ENCODE measurements at regions not wholly inside any gene's neighbourhood (a gene's known extent, or its start where the extent isn't known, plus 50 kb on each side); places are given as distances from the start of the nearest gene placed in this dataset.

- Histone ChIP-seq H3K4me3 (ENCODE audit: low read length) (no peak overlapping the region), H3K4me1 (ENCODE audit: control insufficient read depth, insufficient read depth, low read length) (peaks cover 4% of the 10 kb centered on the region), H3K9me3 (replicated peaks; ENCODE audit: control insufficient read depth, low read depth, low read length) (no peaks in the 10 kb centered on the region), H3K27me3 (ENCODE audit: control insufficient read depth, insufficient read depth, low read length) (no peaks in the 10 kb centered on the region), H3K36me3 (ENCODE audit: control insufficient read depth, insufficient read depth, low read length) (no peaks in the 10 kb centered on the region), H3K27ac (ENCODE audit: low read length) (no peak overlapping the region)
- DNase-seq: peak; percentile 19
- WGBS (ENCODE audit: insufficient coverage): 30% methylated on average over 4 of the region's 10 CpGs
These were observed 212.1 kb upstream of the FMN2 start for GRCh38 chr1:239879321-239880170.

- no peak overlapping the region for H3K27ac ChIP-seq (ENCODE audit: low read length)
- no peaks in the 10 kb centered on the region for H3K27me3 ChIP-seq (ENCODE audit: control insufficient read depth, insufficient read depth, low read length)
- no peak overlapping the region for H3K4me3 ChIP-seq (ENCODE audit: low read length)
- 82% methylated on average over 4 of the region's 4 CpGs for WGBS (ENCODE audit: insufficient coverage)
- no peaks in the 10 kb centered on the region for H3K9me3 ChIP-seq (replicated peaks; ENCODE audit: control insufficient read depth, low read depth, low read length)
- H3K4me1 ChIP-seq (ENCODE audit: control insufficient read depth, insufficient read depth, low read length): peaks cover 4% of the 10 kb centered on the region
- no peaks in the 10 kb centered on the region for H3K36me3 ChIP-seq (ENCODE audit: control insufficient read depth, insufficient read depth, low read length)
- no peak for DNase-seq
These were observed 208.7 kb upstream of the FMN2 start for GRCh38 chr1:239882967-239883366.

- DNase-seq: peak; percentile 84
- Histone ChIP-seq H3K4me3 (ENCODE audit: low read length) (no peak overlapping the region), H3K36me3 (ENCODE audit: control insufficient read depth, insufficient read depth, low read length) (no peaks in the 10 kb centered on the region), H3K9me3 (replicated peaks; ENCODE audit: control insufficient read depth, low read depth, low read length) (no peaks in the 10 kb centered on the region), H3K27ac (ENCODE audit: low read length) (no peak overlapping the region), H3K4me1 (ENCODE audit: control insufficient read depth, insufficient read depth, low read length) (no peaks in the 10 kb centered on the region), H3K27me3 (ENCODE audit: control insufficient read depth, insufficient read depth, low read length) (no peaks in the 10 kb centered on the region)
- WGBS (ENCODE audit: insufficient coverage): no CpG with 5 or more reads among the region's 4 CpGs
These were observed 206.9 kb upstream of the FMN2 start for GRCh38 chr1:239884796-239885195.

DNA sequence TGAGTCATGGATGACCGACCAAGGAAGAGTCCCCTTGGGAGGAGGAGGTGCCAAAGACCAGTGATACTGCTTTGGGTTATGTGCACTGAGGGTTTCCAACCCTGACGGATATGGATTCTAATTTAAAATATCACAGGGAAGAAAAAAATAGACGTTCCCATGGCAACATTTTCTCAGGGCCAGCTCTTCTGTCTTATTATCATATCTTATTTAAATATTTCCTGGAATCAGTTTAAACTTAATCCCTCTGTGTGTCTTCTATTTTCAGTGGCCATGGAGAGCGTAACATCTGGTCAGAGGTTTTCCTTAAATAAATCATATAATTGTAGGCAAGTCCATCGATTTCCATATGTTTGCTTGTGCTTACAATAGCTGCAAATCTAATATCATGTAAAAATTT, 205.4 kb upstream of the FMN2 start:
- Histone ChIP-seq H3K27ac (ENCODE audit: low read length) (peak overlapping the region; percentile 25), H3K4me1 (ENCODE audit: control insufficient read depth, insufficient read depth, low read length) (no peaks in the 10 kb centered on the region), H3K36me3 (ENCODE audit: control insufficient read depth, insufficient read depth, low read length) (no peaks in the 10 kb centered on the region), H3K9me3 (replicated peaks; ENCODE audit: control insufficient read depth, low read depth, low read length) (no peaks in the 10 kb centered on the region), H3K27me3 (ENCODE audit: control insufficient read depth, insufficient read depth, low read length) (no peaks in the 10 kb centered on the region), H3K4me3 (ENCODE audit: low read length) (no peak overlapping the region)
- peak; percentile 87 for DNase-seq
- no CpG with 5 or more reads among the region's 5 CpGs for WGBS (ENCODE audit: insufficient coverage)

GRCh38 chr1:239888639-239889038, 203.0 kb upstream of the FMN2 start:
- H3K4me3 ChIP-seq (ENCODE audit: low read length): no peak overlapping the region
- no peaks in the 10 kb centered on the region for H3K9me3 ChIP-seq (replicated peaks; ENCODE audit: control insufficient read depth, low read depth, low read length)
- H3K27me3 ChIP-seq (ENCODE audit: control insufficient read depth, insufficient read depth, low read length): no peaks in the 10 kb centered on the region
- no peaks in the 10 kb centered on the region for H3K4me1 ChIP-seq (ENCODE audit: control insufficient read depth, insufficient read depth, low read length)
- no peak for DNase-seq
- no peak overlapping the region for H3K27ac ChIP-seq (ENCODE audit: low read length)
- no peaks in the 10 kb centered on the region for H3K36me3 ChIP-seq (ENCODE audit: control insufficient read depth, insufficient read depth, low read length)
- 88% methylated on average over 2 of the region's 4 CpGs for WGBS (ENCODE audit: insufficient coverage)

- Histone ChIP-seq H3K9me3 (replicated peaks; ENCODE audit: control insufficient read depth, low read depth, low read length) (no peaks in the 10 kb centered on the region), H3K4me1 (ENCODE audit: control insufficient read depth, insufficient read depth, low read length) (no peaks in the 10 kb centered on the region), H3K27me3 (ENCODE audit: control insufficient read depth, insufficient read depth, low read length) (no peaks in the 10 kb centered on the region), H3K4me3 (ENCODE audit: low read length) (no peak overlapping the region), H3K27ac (ENCODE audit: low read length) (no peak overlapping the region), H3K36me3 (ENCODE audit: control insufficient read depth, insufficient read depth, low read length) (no peaks in the 10 kb centered on the region)
- WGBS (ENCODE audit: insufficient coverage): no CpG with 5 or more reads among the region's 5 CpGs
- peak; percentile 19 for DNase-seq
These were observed 199.9 kb upstream of the FMN2 start for GRCh38 chr1:239891621-239892358.

DNA sequence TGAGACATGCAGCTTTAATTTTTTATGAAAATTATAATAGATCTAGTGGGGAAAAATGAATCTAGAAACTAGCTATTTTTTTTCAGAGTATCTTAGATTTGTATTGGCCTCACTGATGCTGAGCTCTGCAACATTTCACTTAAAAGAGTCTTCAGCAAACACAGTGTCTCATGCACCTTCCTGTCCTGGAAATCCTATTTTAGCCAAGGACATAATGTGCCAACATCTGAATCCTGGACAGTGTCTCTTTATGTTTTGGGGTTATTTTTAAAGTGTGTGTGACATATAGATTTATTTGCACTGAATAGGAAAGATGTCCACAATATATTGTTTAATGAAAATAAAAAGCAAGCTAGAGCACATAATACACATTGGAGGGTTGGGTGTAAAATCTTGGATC, 199.1 kb upstream of the FMN2 start:
- Histone ChIP-seq H3K4me3 (ENCODE audit: low read length) (no peak overlapping the region), H3K36me3 (ENCODE audit: control insufficient read depth, insufficient read depth, low read length) (no peaks in the 10 kb centered on the region), H3K27me3 (ENCODE audit: control insufficient read depth, insufficient read depth, low read length) (no peaks in the 10 kb centered on the region), H3K27ac (ENCODE audit: low read length) (no peak overlapping the region), H3K9me3 (replicated peaks; ENCODE audit: control insufficient read depth, low read depth, low read length) (no peaks in the 10 kb centered on the region), H3K4me1 (ENCODE audit: control insufficient read depth, insufficient read depth, low read length) (peaks cover 3% of the 10 kb centered on the region)
- DNase-seq: no peak

DNA sequence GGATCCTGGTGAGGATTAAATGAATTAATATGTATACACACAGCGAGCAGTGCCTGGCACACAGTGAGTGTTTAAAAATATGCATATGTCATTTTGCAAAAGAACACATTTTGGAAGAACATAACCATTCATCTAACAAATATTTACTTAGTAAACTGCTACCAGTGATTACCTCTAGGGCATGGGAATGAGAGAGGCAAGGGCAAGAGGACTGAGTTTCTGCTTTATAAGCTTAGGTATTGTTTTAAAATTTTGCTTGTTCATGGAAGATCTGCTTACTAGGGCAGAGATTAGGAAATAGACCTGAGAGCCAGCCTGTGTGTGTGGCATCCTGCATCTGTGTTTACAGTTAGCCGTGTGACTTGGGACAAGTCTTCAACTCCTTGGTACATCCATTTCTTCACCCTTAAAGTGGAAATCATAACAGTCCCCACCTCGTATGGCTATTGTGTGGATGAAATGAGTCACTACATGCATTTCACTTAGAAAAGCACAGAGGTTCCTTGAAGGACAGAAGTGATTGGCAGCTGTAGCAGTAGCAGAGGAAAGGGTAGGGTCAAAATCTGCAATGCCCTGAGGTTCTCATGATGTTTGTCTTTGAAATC, 198.5 kb upstream of the FMN2 start:
- H3K4me1 ChIP-seq (ENCODE audit: control insufficient read depth, insufficient read depth, low read length): peaks cover 3% of the 10 kb centered on the region
- no peak for DNase-seq
- H3K27me3 ChIP-seq (ENCODE audit: control insufficient read depth, insufficient read depth, low read length): no peaks in the 10 kb centered on the region
- H3K27ac ChIP-seq (ENCODE audit: low read length): no peak overlapping the region
- H3K9me3 ChIP-seq (replicated peaks; ENCODE audit: control insufficient read depth, low read depth, low read length): no peaks in the 10 kb centered on the region
- no CpG with 5 or more reads among the region's 3 CpGs for WGBS (ENCODE audit: insufficient coverage)
- no peak overlapping the region for H3K4me3 ChIP-seq (ENCODE audit: low read length)
- H3K36me3 ChIP-seq (ENCODE audit: control insufficient read depth, insufficient read depth, low read length): no peaks in the 10 kb centered on the region

DNA sequence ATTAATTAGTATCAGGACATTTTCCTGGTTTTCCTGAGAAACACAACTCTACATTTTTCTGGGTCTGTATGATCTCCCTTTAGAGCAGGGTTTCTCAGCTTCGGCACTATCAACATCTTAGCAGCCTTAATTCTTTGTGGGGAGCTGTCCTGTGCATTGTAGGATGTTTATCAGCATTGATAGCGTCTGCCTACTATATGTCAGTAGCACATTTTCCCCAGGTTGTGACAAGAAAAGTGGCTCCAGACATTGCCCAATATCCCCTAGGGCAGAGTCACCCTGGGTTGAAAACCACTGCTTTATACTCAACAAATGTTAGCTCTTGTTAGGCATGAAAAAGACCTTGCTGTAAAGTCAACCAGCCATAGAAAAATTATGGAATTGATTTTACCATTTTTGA, 195.1 kb upstream of the FMN2 start:
- Histone ChIP-seq H3K27me3 (ENCODE audit: control insufficient read depth, insufficient read depth, low read length) (no peaks in the 10 kb centered on the region), H3K36me3 (ENCODE audit: control insufficient read depth, insufficient read depth, low read length) (no peaks in the 10 kb centered on the region), H3K4me3 (ENCODE audit: low read length) (no peak overlapping the region), H3K27ac (ENCODE audit: low read length) (no peak overlapping the region), H3K4me1 (ENCODE audit: control insufficient read depth, insufficient read depth, low read length) (peaks cover 3% of the 10 kb centered on the region), H3K9me3 (replicated peaks; ENCODE audit: control insufficient read depth, low read depth, low read length) (no peaks in the 10 kb centered on the region)
- WGBS (ENCODE audit: insufficient coverage): 100% methylated on average over 1 of the region's 2 CpGs
- DNase-seq: no peak

GRCh38 chr1:239896980-239897379, 194.7 kb upstream of the FMN2 start:
- H3K4me1 ChIP-seq (ENCODE audit: control insufficient read depth, insufficient read depth, low read length): peaks cover 3% of the 10 kb centered on the region
- H3K9me3 ChIP-seq (replicated peaks; ENCODE audit: control insufficient read depth, low read depth, low read length): no peaks in the 10 kb centered on the region
- H3K36me3 ChIP-seq (ENCODE audit: control insufficient read depth, insufficient read depth, low read length): no peaks in the 10 kb centered on the region
- peak; percentile 43 for DNase-seq
- no CpG with 5 or more reads among the region's 9 CpGs for WGBS (ENCODE audit: insufficient coverage)
- no peak overlapping the region for H3K27ac ChIP-seq (ENCODE audit: low read length)
- no peaks in the 10 kb centered on the region for H3K27me3 ChIP-seq (ENCODE audit: control insufficient read depth, insufficient read depth, low read length)
- H3K4me3 ChIP-seq (ENCODE audit: low read length): no peak overlapping the region
